Spleen (tissue), 11 donors: ENCODE measurements at regions not wholly inside any gene's neighbourhood (a gene's known extent, or its start where the extent isn't known, plus 50 kb on each side); places are given as distances from the start of the nearest gene placed in this dataset.

Experiments
- DNase-seq: peaks from one replicate; pipeline ENCODE4 v3.0.0-alpha.2; 2020
- H3K27ac ChIP-seq, 8 donors: fragments of 200-600 bp; sonication (generic) in 7 of 8; 1 replicate in 4 of 8; 2 replicates in 4 of 8; pipeline versions ENCODE4 v1.5.0 to v1.8.0; 2016 to 2021; ENCODE audit warnings: inconsistent platforms in 4 of 8, mild to moderate bottlenecking in 4 of 8, moderate library complexity in 1 of 8
- H3K27me3 ChIP-seq, 7 donors: fragments of 200-600 bp; sonication (generic) in 6 of 7; replicated peaks in 1 of 7; 1 replicate in 4 of 7; 2 replicates in 3 of 7; pipeline versions ENCODE4 v1.5.0 to v1.8.0; 2016 to 2021; ENCODE audit warnings: inconsistent platforms in 3 of 7, mild to moderate bottlenecking in 1 of 7
- H3K36me3 ChIP-seq, 6 donors: fragments of 200-600 bp; sonication (generic) in 5 of 6; 1 replicate in 4 of 6; 2 replicates in 2 of 6; pipeline versions ENCODE4 v1.5.0 to v1.8.0; 2016 to 2021; ENCODE audit warnings: inconsistent platforms in 2 of 6
- H3K4me1 ChIP-seq, 6 donors: fragments of 200-600 bp; sonication (generic) in 5 of 6; 1 replicate in 3 of 6; 2 replicates in 3 of 6; pipeline versions ENCODE4 v1.5.0 to v1.8.0; 2016 to 2021; ENCODE audit warnings: inconsistent platforms in 3 of 6
- H3K4me3 ChIP-seq, 8 donors: fragments of 200-600 bp; sonication (generic) in 7 of 8; 1 replicate in 4 of 8; 2 replicates in 4 of 8; pipeline versions ENCODE4 v1.5.0 to v1.8.0; 2016 to 2021; ENCODE audit warnings: inconsistent platforms in 4 of 8, mild to moderate bottlenecking in 4 of 8, moderate library complexity in 2 of 8
- H3K9me3 ChIP-seq, 8 donors: fragments of 200-600 bp; sonication (generic) in 7 of 8; 1 replicate in 4 of 8; 2 replicates in 4 of 8; pipeline versions ENCODE4 v1.5.0 to v1.8.0; 2016 to 2021; ENCODE audit warnings: inconsistent platforms in 4 of 8
- CTCF ChIP-seq, 11 experiments: fragments of 200-600 bp in 7 of 11; fragments of 450-650 bp in 4 of 11; sonication (generic) in 4 of 11; IDR thresholded peaks in 8 of 11; conservative IDR thresholded peaks in 3 of 11; 1 replicate in 7 of 11; 2 replicates in 4 of 11; pipeline versions ENCODE4 v1.4.0 to v1.8.0; 2016 to 2021; ENCODE audit warnings: antibody characterized with exemption in 11 of 11, inconsistent platforms in 4 of 11, mild to moderate bottlenecking in 1 of 11
- POLR2A ChIP-seq, 3 donors: fragments of 450-650 bp; IDR thresholded peaks; one replicate each; pipeline ENCODE4 v1.5.1; 2017; ENCODE audit warnings: antibody characterized with exemption in 3 of 3, mild to moderate bottlenecking in 1 of 3
- POLR2AphosphoS5 ChIP-seq, 3 donors: sonication (generic); formaldehyde crosslinking; IDR thresholded peaks; one replicate each; pipeline ENCODE4 v1.5.1; 2017; ENCODE audit warnings: antibody characterized with exemption in 3 of 3
- WGBS, 5 donors: extraction: QIAGEN DNeasy Blood & Tissue Kit in 3 of 5; methylation state at CpG; one replicate each; pipeline versions ENCODE4 v1.1.5 to v1.1.7; 2013 to 2018; 5-methylcytosine and 5-hydroxymethylcytosine counted together
- intact Hi-C: fragments of 100-400 bp; cut with DNase I; formaldehyde crosslinking; loops from one replicate; pipeline ENCODE4 v1.15.0; 2023; ENCODE audit warnings: low total_unique reads
- donor health status: healthy with polysubstance abuse.
- donor health status: DM: no; HTN: no; CAD: no; lungs with moderate emphysema.
- donor health status: DM: no; HTN: no; CAD: no.
- donor health status: Bipolar disorder and iron deficiency.
- donor health status: healthy.
- donor health status: DM: no; HTN: no; CAD: no.
- donor health status: DM: yes; HTN: yes; CAD: no.

GRCh38 chr4:27145597-27145996 is 285.0 kb downstream of the STIM2 start:
- H3K27ac ChIP-seq: no peak overlapping the region
- intact Hi-C loops: no loop called here
- H3K4me3 ChIP-seq: no peak overlapping the region
- DNase-seq: no peak
- WGBS, 5 donors: 47 to 66% (median 61%) methylated on average over 2 of the region's 2 CpGs
- H3K4me1 ChIP-seq: no peaks in the 10 kb centered on the region
- no peaks in the 10 kb centered on the region for H3K36me3 ChIP-seq
- TF ChIP-seq POLR2AphosphoS5 (IDR thresholded peaks at IDR 0.05) (no peak), CTCF (IDR thresholded peaks at IDR 0.05 in 8 of 11, conservative IDR thresholded peaks at IDR 0.05 in 3 of 11) (no peak), POLR2A (IDR thresholded peaks at IDR 0.05) (no peak)
- H3K9me3 ChIP-seq: peaks cover 0 to 12% (median 5%) of the 10 kb centered on the region in 8 donors
- H3K27me3 ChIP-seq: no peaks in the 10 kb centered on the region

- 72 to 100% (median 83%) methylated on average over 1 of the region's 1 CpG for WGBS, 5 donors
- TF ChIP-seq CTCF (IDR thresholded peaks at IDR 0.05 in 8 of 11, conservative IDR thresholded peaks at IDR 0.05 in 3 of 11) (no peak), POLR2AphosphoS5 (IDR thresholded peaks at IDR 0.05) (no peak), POLR2A (IDR thresholded peaks at IDR 0.05) (no peak)
- Histone ChIP-seq H3K27me3 (peaks cover 0 to 6% (median 0%) of the 10 kb centered on the region in 7 donors), H3K36me3 (no peaks in the 10 kb centered on the region), H3K4me3 (no peak overlapping the region), H3K9me3 (peaks cover 0 to 12% (median 5%) of the 10 kb centered on the region in 8 donors), H3K4me1 (no peaks in the 10 kb centered on the region), H3K27ac (no peak overlapping the region)
- DNase-seq: no peak
- intact Hi-C loops: no loop called here
These were observed 287.7 kb downstream of the STIM2 start for GRCh38 chr4:27148211-27148895.

GRCh38 chr4:27149541-27150212 is 289.0 kb downstream of the STIM2 start:
- Histone ChIP-seq H3K27ac (no peak overlapping the region), H3K4me1 (no peaks in the 10 kb centered on the region), H3K36me3 (no peaks in the 10 kb centered on the region), H3K27me3 (peaks cover 0 to 8% (median 0%) of the 10 kb centered on the region in 7 donors), H3K9me3 (peaks cover 0 to 12% (median 5%) of the 10 kb centered on the region in 8 donors), H3K4me3 (no peak overlapping the region)
- WGBS, 5 donors: 66 to 89% (median 71%) methylated on average over 2 of the region's 2 CpGs
- no peak for TF ChIP-seq CTCF (IDR thresholded peaks at IDR 0.05 in 8 of 11, conservative IDR thresholded peaks at IDR 0.05 in 3 of 11)
- no peak for TF ChIP-seq POLR2AphosphoS5 (IDR thresholded peaks at IDR 0.05)
- no peak for TF ChIP-seq POLR2A (IDR thresholded peaks at IDR 0.05)
- intact Hi-C loops: no loop called here
- DNase-seq: no peak

GRCh38 chr4:27152703-27153102 is 292.1 kb downstream of the STIM2 start:
- intact Hi-C loops: no loop called here
- Histone ChIP-seq H3K27me3 (peaks cover 0 to 13% (median 0%) of the 10 kb centered on the region in 7 donors), H3K27ac (no peak overlapping the region), H3K36me3 (no peaks in the 10 kb centered on the region), H3K9me3 (peaks cover 0 to 3% (median 0%) of the 10 kb centered on the region in 8 donors), H3K4me3 (no peak overlapping the region), H3K4me1 (no peaks in the 10 kb centered on the region)
- TF ChIP-seq POLR2A (IDR thresholded peaks at IDR 0.05) (no peak), POLR2AphosphoS5 (IDR thresholded peaks at IDR 0.05) (no peak), CTCF (IDR thresholded peaks at IDR 0.05 in 8 of 11, conservative IDR thresholded peaks at IDR 0.05 in 3 of 11) (no peak)
- no peak for DNase-seq
- 77 to 88% (median 82%) methylated on average over 5 of the region's 5 CpGs for WGBS, 5 donors
